ENCODE measurements at regions not wholly inside any gene's neighbourhood (a gene's known extent, or its start where the extent isn't known, plus 50 kb on each side); places are given as distances from the start of the nearest gene placed in this dataset.

- TF ChIP-seq, protein P1, sequence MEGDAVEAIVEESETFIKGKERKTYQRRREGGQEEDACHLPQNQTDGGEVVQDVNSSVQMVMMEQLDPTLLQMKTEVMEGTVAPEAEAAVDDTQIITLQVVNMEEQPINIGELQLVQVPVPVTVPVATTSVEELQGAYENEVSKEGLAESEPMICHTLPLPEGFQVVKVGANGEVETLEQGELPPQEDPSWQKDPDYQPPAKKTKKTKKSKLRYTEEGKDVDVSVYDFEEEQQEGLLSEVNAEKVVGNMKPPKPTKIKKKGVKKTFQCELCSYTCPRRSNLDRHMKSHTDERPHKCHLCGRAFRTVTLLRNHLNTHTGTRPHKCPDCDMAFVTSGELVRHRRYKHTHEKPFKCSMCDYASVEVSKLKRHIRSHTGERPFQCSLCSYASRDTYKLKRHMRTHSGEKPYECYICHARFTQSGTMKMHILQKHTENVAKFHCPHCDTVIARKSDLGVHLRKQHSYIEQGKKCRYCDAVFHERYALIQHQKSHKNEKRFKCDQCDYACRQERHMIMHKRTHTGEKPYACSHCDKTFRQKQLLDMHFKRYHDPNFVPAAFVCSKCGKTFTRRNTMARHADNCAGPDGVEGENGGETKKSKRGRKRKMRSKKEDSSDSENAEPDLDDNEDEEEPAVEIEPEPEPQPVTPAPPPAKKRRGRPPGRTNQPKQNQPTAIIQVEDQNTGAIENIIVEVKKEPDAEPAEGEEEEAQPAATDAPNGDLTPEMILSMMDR (IDR thresholded peaks at IDR 0.05): no peak
- no peak for TF ChIP-seq EZH2 (IDR thresholded peaks at IDR 0.05; ENCODE audit: borderline replicate concordance, insufficient read depth, low read depth, low read length, poor library complexity, severe bottlenecking)
These were observed 79.1 kb upstream of the PCDH17 start for GRCh38 chr13:57552437-57552836.

All from B cell (primary cell).